HG02798 (cell line): ENCODE measurements at regions not wholly inside any gene's neighbourhood (a gene's known extent, or its start where the extent isn't known, plus 50 kb on each side); places are given as distances from the start of the nearest gene placed in this dataset.

ENCODE experiments used
- ATAC-seq: cut with Tn5 transposase; IDR thresholded peaks from one replicate; pipeline ENCODE4 v1.9.1; 2021; ENCODE audit warnings: mild to moderate bottlenecking; ENCODE audit not compliant: unreplicated experiment, poor library complexity

GRCh38 chr6:114605656-114606055 is 262.8 kb upstream of the HS3ST5 start:
- no peak for ATAC-seq

GRCh38 chr6:114600381-114600780 is 257.6 kb upstream of the HS3ST5 start:
- no peak for ATAC-seq

GRCh38 chr6:114595591-114595990 is 252.8 kb upstream of the HS3ST5 start:
- no peak for ATAC-seq

GRCh38 chr6:114595186-114595585 is 252.4 kb upstream of the HS3ST5 start:
- ATAC-seq = no peak

GRCh38 chr6:114592506-114592905 is 249.7 kb upstream of the HS3ST5 start:
- no peak for ATAC-seq

GRCh38 chr6:114588726-114589125 is 245.9 kb upstream of the HS3ST5 start:
- no peak for ATAC-seq

GRCh38 chr6:114586298-114586697 is 243.5 kb upstream of the HS3ST5 start:
- no peak for ATAC-seq

GRCh38 chr6:114581293-114581692 is 238.5 kb upstream of the HS3ST5 start:
- ATAC-seq = no peak

- no peak for ATAC-seq
Observed at GRCh38 chr6:114580882-114581281, 238.1 kb upstream of the HS3ST5 start.

GRCh38 chr6:114579486-114579885 is 236.7 kb upstream of the HS3ST5 start:
- ATAC-seq = no peak

GRCh38 chr6:114577109-114577508 is 234.3 kb upstream of the HS3ST5 start:
- ATAC-seq = no peak

GRCh38 chr6:114576330-114576729 is 233.5 kb upstream of the HS3ST5 start:
- no peak for ATAC-seq

GRCh38 chr6:114569669-114570068 is 226.8 kb upstream of the HS3ST5 start:
- ATAC-seq = no peak

GRCh38 chr6:114564302-114564933 is 221.6 kb upstream of the HS3ST5 start:
- no peak for ATAC-seq

GRCh38 chr6:114559419-114559818 is 216.6 kb upstream of the HS3ST5 start:
- ATAC-seq = no peak

GRCh38 chr6:114558153-114558552 is 215.3 kb upstream of the HS3ST5 start:
- ATAC-seq = no peak

GRCh38 chr6:114556846-114557488 is 214.1 kb upstream of the HS3ST5 start:
- no peak for ATAC-seq

GRCh38 chr6:114550316-114550715 is 207.5 kb upstream of the HS3ST5 start:
- no peak for ATAC-seq

- ATAC-seq = no peak
Observed at GRCh38 chr6:114543696-114544095, 200.9 kb upstream of the HS3ST5 start.

- ATAC-seq = no peak
Observed at GRCh38 chr6:114541794-114542193, 199.0 kb upstream of the HS3ST5 start.

GRCh38 chr6:114537977-114538376 is 195.2 kb upstream of the HS3ST5 start:
- ATAC-seq = no peak

- no peak for ATAC-seq
Observed at GRCh38 chr6:114534813-114535212, 192.0 kb upstream of the HS3ST5 start.
